Fibroblast of mammary gland (primary cell): ENCODE measurements at regions not wholly inside any gene's neighbourhood (a gene's known extent, or its start where the extent isn't known, plus 50 kb on each side); places are given as distances from the start of the nearest gene placed in this dataset.
"Not testable (repeated sequence)": the region's sequence is repeated elsewhere in the genome, so short reads cannot be mapped to it uniquely, and the experiment has no call there.

Experiments
- DNase-seq: peaks from one replicate; pipeline ENCODE4 v3.0.0-alpha.2; 2010; ENCODE audit warnings: low read depth
- H3K4me3 ChIP-seq: 2 replicates; pipeline ENCODE4 v1.5.1; 2011; ENCODE audit warnings: low read depth, mild to moderate bottlenecking, low read length, moderate library complexity; ENCODE audit not compliant: control insufficient read depth
- CTCF ChIP-seq: conservative IDR thresholded peaks from 2 replicates; pipeline ENCODE4 v1.5.1; 2011; ENCODE audit warnings: low read depth, low read length, inconsistent platforms; ENCODE audit not compliant: control insufficient read depth, insufficient read depth

GRCh38 chr4:117700111-117700892, 334.0 kb upstream of the NDST3 start:
- DNase-seq = no peak
- no peak overlapping the region for H3K4me3 ChIP-seq
- TF ChIP-seq CTCF = no peak

GRCh38 chr4:117702353-117702752, 331.9 kb upstream of the NDST3 start:
- TF ChIP-seq CTCF = no peak
- H3K4me3 ChIP-seq = no peak overlapping the region
- no peak for DNase-seq

GRCh38 chr4:117704721-117705120, 329.6 kb upstream of the NDST3 start:
- no peak for TF ChIP-seq CTCF
- DNase-seq = no peak
- no peak overlapping the region for H3K4me3 ChIP-seq

- TF ChIP-seq CTCF = no peak
- H3K4me3 ChIP-seq = no peak overlapping the region
- no peak for DNase-seq
Measured at GRCh38 chr4:117740736-117741135, 293.6 kb upstream of the NDST3 start.

- not testable (repeated sequence) for H3K4me3 ChIP-seq, DNase-seq
Measured at GRCh38 chr4:117745379-117745778, 288.9 kb upstream of the NDST3 start.

- DNase-seq = no peak
- no peak for TF ChIP-seq CTCF
- H3K4me3 ChIP-seq = no peak overlapping the region
Measured at GRCh38 chr4:117755438-117755837, 278.8 kb upstream of the NDST3 start.

GRCh38 chr4:117768610-117769009, 265.7 kb upstream of the NDST3 start:
- no peak for DNase-seq
- H3K4me3 ChIP-seq = no peak overlapping the region
- no peak for TF ChIP-seq CTCF
